OCI-LY1 (cell line): ENCODE measurements at regions not wholly inside any gene's neighbourhood (a gene's known extent, or its start where the extent isn't known, plus 50 kb on each side); places are given as distances from the start of the nearest gene placed in this dataset.

Source experiments
- H2AFZ ChIP-seq: fragments of 200-600 bp; sonication (generic), shearing (Covaris generic); 2 replicates; pipeline ENCODE4 v1.6.0; 2014; ENCODE audit warnings: antibody characterized with exemption, mild to moderate bottlenecking, low read length
- H3F3A ChIP-seq: fragments of 200-600 bp; sonication (generic), shearing (Covaris generic); 2 replicates; pipeline ENCODE4 v1.6.0; 2014; ENCODE audit warnings: mild to moderate bottlenecking, antibody characterized with exemption, low read length, moderate library complexity; ENCODE audit not compliant: insufficient read depth
- H3K27ac ChIP-seq: fragments of 200-600 bp; sonication (generic); 2 replicates; pipeline ENCODE4 v1.5.1; 2014; ENCODE audit warnings: low read length, mixed run types, mild to moderate bottlenecking, low read depth; ENCODE audit not compliant: poor library complexity, severe bottlenecking
- H3K27me3 ChIP-seq: fragments of 200-600 bp; sonication (generic); 2 replicates; pipeline ENCODE4 v1.6.0; 2014; ENCODE audit warnings: antibody characterized with exemption, mild to moderate bottlenecking, low read length, moderate library complexity; ENCODE audit not compliant: insufficient read depth
- H3K36me3 ChIP-seq: fragments of 200-600 bp; sonication (generic); 2 replicates; pipeline ENCODE4 v1.6.1; 2014; ENCODE audit warnings: mild to moderate bottlenecking, antibody characterized with exemption, low read length, moderate library complexity, mixed read lengths; ENCODE audit not compliant: insufficient read depth
- H3K4me1 ChIP-seq: fragments of 200-600 bp; sonication (generic); 2 replicates; pipeline ENCODE4 v1.5.1; 2014; ENCODE audit warnings: mild to moderate bottlenecking, low read length, moderate library complexity; ENCODE audit not compliant: insufficient read depth, severe bottlenecking
- H3K4me2 ChIP-seq: fragments of 200-600 bp; sonication (generic), shearing (Covaris generic); 2 replicates; pipeline ENCODE4 v1.6.1; 2014; ENCODE audit warnings: low read length
- H3K4me3 ChIP-seq: fragments of 200-600 bp; sonication (generic); 2 replicates; pipeline ENCODE4 v1.5.1; 2014; ENCODE audit warnings: low read length, low read depth, mild to moderate bottlenecking, mixed read lengths; ENCODE audit not compliant: poor library complexity, severe bottlenecking
- H3K79me2 ChIP-seq: fragments of 200-600 bp; shearing (Covaris generic); 2 replicates; pipeline ENCODE4 v1.6.1; 2016; ENCODE audit warnings: mixed run types, low read length, mixed read lengths; ENCODE audit not compliant: insufficient read depth
- H3K9ac ChIP-seq: fragments of 200-600 bp; sonication (generic), shearing (Covaris generic); 2 replicates; pipeline ENCODE4 v1.6.1; 2014; ENCODE audit warnings: mild to moderate bottlenecking, low read length, mixed read lengths
- H3K9me2 ChIP-seq: fragments of 200-600 bp; sonication (generic), shearing (Covaris generic); 2 replicates; pipeline ENCODE4 v1.6.1; 2014; ENCODE audit warnings: low read depth, mild to moderate bottlenecking, low read length, mixed read lengths
- H3K9me3 ChIP-seq: fragments of 200-600 bp; shearing (Covaris generic); 2 replicates; pipeline ENCODE4 v1.6.1; 2014; ENCODE audit warnings: low read length, mixed read lengths
- H4K20me1 ChIP-seq: fragments of 200-600 bp; sonication (generic), shearing (Covaris generic); 2 replicates; pipeline ENCODE4 v1.6.0; 2016; ENCODE audit warnings: mild to moderate bottlenecking, low read length; ENCODE audit not compliant: insufficient read depth
- CTCF ChIP-seq: fragments of 200-600 bp; sonication (generic), shearing (Covaris generic); IDR thresholded peaks from 2 replicates; pipeline ENCODE4 v1.5.1; 2017; ENCODE audit warnings: mild to moderate bottlenecking, antibody characterized with exemption, low read length, moderate library complexity, mixed read lengths
- EZH2 ChIP-seq: fragments of 200-600 bp; sonication (generic), shearing (Covaris generic); IDR thresholded peaks from 2 replicates; pipeline ENCODE4 v1.8.0; 2017; ENCODE audit warnings: borderline replicate concordance, mixed run types, mild to moderate bottlenecking, antibody characterized with exemption, low read length, moderate library complexity, mixed read lengths

- Histone ChIP-seq H3K9me3 (no peaks in the 10 kb centered on the region), H3K79me2 (no peaks in the 10 kb centered on the region), H3K27ac (no peak overlapping the region), H3K9me2 (no peaks in the 10 kb centered on the region), H3K9ac (no peak overlapping the region), H3F3A (no peaks in the 10 kb centered on the region), H4K20me1 (no peaks in the 10 kb centered on the region), H3K4me3 (no peak overlapping the region), H2AFZ (no peak overlapping the region), H3K4me2 (no peak overlapping the region), H3K27me3 (no peaks in the 10 kb centered on the region), H3K36me3 (no peaks in the 10 kb centered on the region), H3K4me1 (no peaks in the 10 kb centered on the region)
- TF ChIP-seq CTCF (no peak), EZH2 (no peak)
Measured at GRCh38 chr6:98179606-98180005, 654.8 kb upstream of the POU3F2 start.

GRCh38 chr6:98200084-98200483 is 634.3 kb upstream of the POU3F2 start:
- no peaks in the 10 kb centered on the region for H3K4me1 ChIP-seq

GRCh38 chr6:98203170-98203806 is 631.1 kb upstream of the POU3F2 start:
- Histone ChIP-seq H3K36me3 (no peaks in the 10 kb centered on the region), H4K20me1 (no peaks in the 10 kb centered on the region), H3K9ac (no peak overlapping the region), H3K9me3 (no peaks in the 10 kb centered on the region), H2AFZ (no peak overlapping the region), H3K79me2 (no peaks in the 10 kb centered on the region), H3K27me3 (no peaks in the 10 kb centered on the region), H3K4me1 (no peaks in the 10 kb centered on the region), H3K9me2 (no peaks in the 10 kb centered on the region), H3K4me2 (no peak overlapping the region), H3K4me3 (no peak overlapping the region), H3F3A (no peaks in the 10 kb centered on the region), H3K27ac (no peak overlapping the region)
- no peak for TF ChIP-seq CTCF
- TF ChIP-seq EZH2, result no peak

More at GRCh38 chr6:98200084-98200483, 634.3 kb upstream of the POU3F2 start:
- Histone ChIP-seq H3K27me3 (no peaks in the 10 kb centered on the region), H3K9ac (no peak overlapping the region), H3F3A (no peaks in the 10 kb centered on the region), H3K9me3 (no peaks in the 10 kb centered on the region), H3K9me2 (no peaks in the 10 kb centered on the region), H3K79me2 (no peaks in the 10 kb centered on the region), H3K36me3 (no peaks in the 10 kb centered on the region), H4K20me1 (no peaks in the 10 kb centered on the region), H3K27ac (no peak overlapping the region), H3K4me2 (no peak overlapping the region), H2AFZ (no peak overlapping the region), H3K4me3 (no peak overlapping the region)
- TF ChIP-seq CTCF (no peak), EZH2 (no peak)
